Left lung (tissue), 4 donors: ENCODE measurements at regions not wholly inside any gene's neighbourhood (a gene's known extent, or its start where the extent isn't known, plus 50 kb on each side); places are given as distances from the start of the nearest gene placed in this dataset.
"Not testable (repeated sequence)": the region's sequence is repeated elsewhere in the genome, so short reads cannot be mapped to it uniquely, and the experiment has no call there.

Experiments used
- ATAC-seq: fragments of 200-7000 bp; cut with Tn5 transposase; one replicate; pipeline ENCODE4 v1.9.1; 2020; ENCODE audit warnings: moderate library complexity
- DNase-seq, 4 donors: peaks; one replicate each; pipeline ENCODE4 v3.0.0-alpha.2; 2013 to 2020
- H3K27ac ChIP-seq, 2 donors: fragments of 200-600 bp; sonication (generic) in 1 of 2; one replicate each; pipeline versions ENCODE4 v1.5.0 to v1.8.0; 2020 to 2021
- H3K27me3 ChIP-seq, 2 donors: fragments of 200-600 bp; sonication (generic) in 1 of 2; one replicate each; pipeline versions ENCODE4 v1.5.0 to v1.8.0; 2020 to 2021
- H3K36me3 ChIP-seq, 2 donors: fragments of 200-600 bp; sonication (generic) in 1 of 2; one replicate each; pipeline versions ENCODE4 v1.5.0 to v1.8.0; 2020 to 2021
- H3K4me1 ChIP-seq, 2 donors: fragments of 200-600 bp; one replicate each; pipeline ENCODE4 v1.8.0; 2021
- H3K4me3 ChIP-seq, 2 donors: fragments of 200-600 bp; sonication (generic) in 1 of 2; one replicate each; pipeline versions ENCODE4 v1.5.0 to v1.8.0; 2020 to 2021; ENCODE audit warnings: mild to moderate bottlenecking in 1 of 2
- H3K9me3 ChIP-seq, 2 donors: fragments of 200-600 bp; sonication (generic) in 1 of 2; one replicate each; pipeline versions ENCODE4 v1.5.0 to v1.8.0; 2020 to 2021
- intact Hi-C, 2 donors: fragments of 100-400 bp; cut with DNase I; formaldehyde crosslinking; loops; one replicate each; pipeline versions ENCODE4 v1.11.2 to v1.14.2; 2022
- TF ChIP-seq, protein P1 (sequence below), 2 donors: fragments of 200-600 bp; sonication (generic) in 1 of 2; IDR thresholded peaks; one replicate each; pipeline versions ENCODE4 v1.5.0 to v1.8.0; 2021; ENCODE audit warnings: antibody characterized with exemption in 2 of 2
- donor health status: DM: no; HTN: yes; CAD: no.
- donor health status: DM: no; HTN: no; CAD: no.

DNA sequence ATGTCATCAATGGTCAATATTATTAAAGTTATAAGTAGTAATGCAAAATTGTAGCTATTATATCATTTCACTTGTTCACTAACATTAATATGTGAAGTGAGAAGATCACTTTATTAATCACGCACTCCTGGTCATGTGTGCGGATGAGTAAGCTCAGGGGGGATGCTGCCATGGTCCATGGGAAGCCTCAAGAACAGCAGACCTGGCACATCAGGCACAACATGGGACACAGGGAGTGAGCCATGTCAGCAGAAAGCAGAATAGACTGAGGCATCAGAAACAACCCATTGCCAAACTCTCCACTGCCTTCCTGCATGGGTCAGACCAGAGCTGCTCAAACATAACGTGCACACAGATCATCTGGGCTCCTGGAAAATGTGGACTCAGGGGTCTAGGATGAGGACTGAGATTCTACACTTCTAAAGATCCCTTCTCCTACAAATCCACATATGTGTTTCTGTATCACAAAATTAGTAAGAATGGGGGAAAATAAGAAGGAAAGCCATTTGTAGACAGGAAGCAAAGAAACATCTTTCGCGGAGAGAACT lies 63.8 kb upstream of the VPREB1 start:
- TF ChIP-seq, protein P1, sequence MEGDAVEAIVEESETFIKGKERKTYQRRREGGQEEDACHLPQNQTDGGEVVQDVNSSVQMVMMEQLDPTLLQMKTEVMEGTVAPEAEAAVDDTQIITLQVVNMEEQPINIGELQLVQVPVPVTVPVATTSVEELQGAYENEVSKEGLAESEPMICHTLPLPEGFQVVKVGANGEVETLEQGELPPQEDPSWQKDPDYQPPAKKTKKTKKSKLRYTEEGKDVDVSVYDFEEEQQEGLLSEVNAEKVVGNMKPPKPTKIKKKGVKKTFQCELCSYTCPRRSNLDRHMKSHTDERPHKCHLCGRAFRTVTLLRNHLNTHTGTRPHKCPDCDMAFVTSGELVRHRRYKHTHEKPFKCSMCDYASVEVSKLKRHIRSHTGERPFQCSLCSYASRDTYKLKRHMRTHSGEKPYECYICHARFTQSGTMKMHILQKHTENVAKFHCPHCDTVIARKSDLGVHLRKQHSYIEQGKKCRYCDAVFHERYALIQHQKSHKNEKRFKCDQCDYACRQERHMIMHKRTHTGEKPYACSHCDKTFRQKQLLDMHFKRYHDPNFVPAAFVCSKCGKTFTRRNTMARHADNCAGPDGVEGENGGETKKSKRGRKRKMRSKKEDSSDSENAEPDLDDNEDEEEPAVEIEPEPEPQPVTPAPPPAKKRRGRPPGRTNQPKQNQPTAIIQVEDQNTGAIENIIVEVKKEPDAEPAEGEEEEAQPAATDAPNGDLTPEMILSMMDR (IDR thresholded peaks at IDR 0.05) = no peak
- no peaks in the 10 kb centered on the region for H3K36me3 ChIP-seq
- H3K27ac ChIP-seq = no peak overlapping the region
- intact Hi-C loops = no loop called here
- peaks cover 5 to 69% of the 10 kb centered on the region in 2 donors for H3K27me3 ChIP-seq
- H3K4me1 ChIP-seq = no peaks in the 10 kb centered on the region
- H3K4me3 ChIP-seq = no peak overlapping the region
- no peak for DNase-seq
- no peaks in the 10 kb centered on the region for H3K9me3 ChIP-seq
- no peak for ATAC-seq

DNA sequence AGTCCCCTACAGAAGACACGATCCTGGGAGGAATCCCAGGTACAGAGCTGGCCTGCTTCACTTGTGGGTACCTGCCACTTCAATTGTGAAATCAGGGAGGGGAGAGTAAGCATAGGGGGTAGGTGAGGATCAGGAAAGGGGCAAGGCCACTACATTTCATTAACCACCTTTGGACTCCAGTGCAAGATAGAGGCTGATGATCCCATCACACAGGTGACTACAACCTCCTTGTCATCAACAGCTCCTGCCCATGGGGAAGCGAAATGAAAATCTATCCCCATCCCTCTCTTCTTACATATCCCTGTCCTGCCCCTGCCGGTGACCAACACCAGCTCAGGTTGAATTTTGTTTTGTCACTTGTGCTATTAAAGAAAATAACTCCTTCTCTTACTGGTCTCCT lies 64.7 kb upstream of the VPREB1 start:
- Histone ChIP-seq H3K4me1 (no peaks in the 10 kb centered on the region), H3K36me3 (no peaks in the 10 kb centered on the region), H3K27ac (no peak overlapping the region), H3K4me3 (no peak overlapping the region), H3K27me3 (peaks cover 0 to 61% of the 10 kb centered on the region in 2 donors), H3K9me3 (no peaks in the 10 kb centered on the region)
- no peak for ATAC-seq
- intact Hi-C loops = no loop called here
- TF ChIP-seq, protein P1 (IDR thresholded peaks at IDR 0.05) = no peak
- DNase-seq = no peak

DNA sequence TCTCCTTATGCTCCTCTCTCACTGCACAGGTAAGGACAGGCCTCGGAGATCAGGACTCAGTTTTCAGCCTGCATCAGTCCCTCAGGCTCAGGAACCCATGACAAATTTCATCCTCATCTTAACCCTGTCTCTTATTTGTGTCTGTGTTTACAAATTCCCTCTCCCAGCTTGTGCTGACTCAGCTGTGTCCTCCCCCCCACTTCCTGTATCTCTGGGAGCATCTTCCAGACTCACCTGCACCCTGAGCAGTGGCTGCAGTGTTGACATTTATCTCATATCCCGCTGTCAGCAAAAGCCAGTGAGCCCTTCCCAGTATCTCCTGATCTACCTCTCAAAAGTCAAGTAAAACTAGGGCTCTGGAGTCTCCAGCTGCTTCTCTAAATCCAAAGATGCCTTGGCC lies 65.6 kb upstream of the VPREB1 start:
- Histone ChIP-seq H3K27me3 (peaks cover 0 to 53% of the 10 kb centered on the region in 2 donors), H3K4me3 (no peak overlapping the region), H3K4me1 (no peaks in the 10 kb centered on the region), H3K36me3 (no peaks in the 10 kb centered on the region), H3K9me3 (no peaks in the 10 kb centered on the region), H3K27ac (no peak overlapping the region)
- no peak for DNase-seq
- no peak for ATAC-seq
- TF ChIP-seq, protein P1 (IDR thresholded peaks at IDR 0.05) = no peak
- intact Hi-C loops = no loop called here

DNA sequence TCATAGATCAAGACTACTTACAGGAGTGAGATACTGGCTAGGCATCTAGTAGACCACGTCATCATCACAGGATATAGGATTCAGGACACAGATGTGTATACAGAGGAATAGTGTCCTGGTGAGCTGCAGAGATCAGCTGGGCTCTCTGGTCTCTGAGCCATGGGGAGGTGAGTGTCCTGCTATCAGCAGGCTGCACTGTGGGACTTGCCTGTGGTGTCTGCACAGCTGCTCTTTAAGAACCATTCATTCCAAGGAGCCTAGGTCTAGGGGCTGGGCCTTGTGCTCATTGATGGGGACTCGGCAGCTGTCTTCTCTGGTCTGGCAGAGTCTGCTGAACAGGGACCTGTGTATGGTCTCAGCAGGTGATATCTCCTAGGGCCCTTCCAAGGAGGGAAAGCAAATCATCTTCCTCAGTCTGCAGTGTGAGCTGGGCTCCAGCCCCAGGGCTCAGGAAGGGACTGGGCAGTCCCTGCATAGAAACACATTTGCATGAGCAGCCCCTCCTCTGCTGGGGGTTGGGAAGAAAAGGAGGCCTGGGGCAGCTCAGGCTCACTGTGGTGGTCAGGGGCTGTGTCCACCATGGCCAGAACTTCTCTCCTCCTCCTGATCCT lies 66.1 kb upstream of the VPREB1 start:
- no peak for ATAC-seq
- H3K4me3 ChIP-seq = no peak overlapping the region

DNA sequence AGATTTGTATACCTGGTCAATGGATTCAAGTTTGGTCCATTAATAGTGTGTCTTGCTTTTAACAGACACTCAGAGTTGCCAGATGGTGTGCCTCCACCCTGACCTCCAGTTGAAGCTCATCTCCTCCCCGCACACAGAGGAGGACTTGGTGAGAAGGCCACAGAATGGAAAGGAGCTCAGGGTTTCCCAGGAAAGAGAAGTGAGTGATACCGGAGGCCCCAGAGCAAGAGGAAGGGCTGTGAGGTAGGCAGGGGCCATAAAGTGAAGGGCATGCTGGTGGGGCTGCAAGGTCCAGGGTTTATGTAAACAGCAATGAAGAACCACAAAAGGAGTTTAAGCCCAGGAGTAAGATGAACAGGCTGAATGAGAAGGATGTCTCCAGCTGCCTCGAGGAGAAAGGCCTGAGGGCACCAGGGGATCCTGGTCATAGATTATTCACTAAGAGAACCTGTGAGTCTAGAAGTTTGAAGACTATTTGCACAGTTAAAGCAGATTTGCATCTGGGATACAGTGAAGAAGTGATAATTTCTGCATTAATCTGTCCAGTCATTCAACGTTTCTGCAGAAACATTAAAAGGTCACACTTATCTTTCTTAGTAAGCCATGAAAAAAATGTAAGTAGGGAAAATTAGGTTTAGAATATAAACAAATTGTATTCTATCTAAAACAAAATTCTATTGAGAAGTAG lies 67.5 kb upstream of the VPREB1 start:
- intact Hi-C loops = no loop called here

More for the DNA sequence above, 66.1 kb upstream of the VPREB1 start:
- Histone ChIP-seq H3K4me1 (no peaks in the 10 kb centered on the region), H3K36me3 (no peaks in the 10 kb centered on the region), H3K27me3 (peaks cover 0 to 48% of the 10 kb centered on the region in 2 donors), H3K27ac (no peak overlapping the region), H3K9me3 (no peaks in the 10 kb centered on the region)
- intact Hi-C loops = no loop called here
- DNase-seq = no peak
- TF ChIP-seq, protein P1 (IDR thresholded peaks at IDR 0.05) = no peak

DNA sequence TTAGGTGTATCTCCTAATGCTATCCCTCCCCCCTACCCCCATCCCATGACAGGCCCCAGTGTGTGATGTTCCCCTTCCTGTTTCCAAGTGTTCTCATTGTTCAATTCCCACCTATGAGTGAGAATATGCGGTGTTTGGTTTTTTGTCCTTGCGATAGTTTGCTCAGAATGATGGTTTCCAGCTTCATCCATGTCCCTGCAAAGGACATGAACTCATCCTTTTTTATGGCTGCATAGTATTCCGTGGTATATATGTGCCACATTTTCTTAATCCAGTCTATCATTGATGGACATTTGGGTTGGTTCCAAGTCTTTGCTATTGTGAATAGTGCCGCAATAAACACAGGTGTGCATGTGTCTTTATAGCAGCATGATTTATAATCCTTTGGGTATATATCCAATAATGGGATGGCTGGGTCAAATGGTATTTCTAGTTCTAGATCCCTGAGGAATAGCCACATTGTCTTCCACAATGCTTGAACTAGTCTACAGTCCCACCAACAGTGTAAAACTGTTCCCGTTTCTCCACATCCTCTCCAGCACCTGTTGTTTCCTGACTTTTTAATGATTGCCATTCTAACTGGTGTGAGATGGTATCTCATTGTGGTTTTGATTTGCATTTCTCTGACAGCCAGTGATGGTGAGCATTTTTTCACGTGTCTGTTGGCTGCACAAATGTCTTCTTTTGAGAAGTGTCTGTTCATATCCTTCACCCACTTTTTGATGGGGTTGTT lies 71.5 kb upstream of the VPREB1 start:
- H3K36me3 ChIP-seq, H3K4me3 ChIP-seq, H3K27ac ChIP-seq, DNase-seq, H3K4me1 ChIP-seq, H3K27me3 ChIP-seq, ATAC-seq, intact Hi-C loops, H3K9me3 ChIP-seq: not testable (repeated sequence)

More for the DNA sequence above, 67.5 kb upstream of the VPREB1 start:
- peaks cover 0 to 36% of the 10 kb centered on the region in 2 donors for H3K27me3 ChIP-seq
- no peak for DNase-seq
- H3K36me3 ChIP-seq = no peaks in the 10 kb centered on the region
- no peak for ATAC-seq
- H3K27ac ChIP-seq = no peak overlapping the region
- no peak overlapping the region for H3K4me3 ChIP-seq
- TF ChIP-seq, protein P1 (IDR thresholded peaks at IDR 0.05) = no peak
- H3K4me1 ChIP-seq = no peaks in the 10 kb centered on the region
- H3K9me3 ChIP-seq = no peaks in the 10 kb centered on the region
